ENCODE measurements at regions not wholly inside any gene's neighbourhood (a gene's known extent, or its start where the extent isn't known, plus 50 kb on each side); places are given as distances from the start of the nearest gene placed in this dataset.

DNA sequence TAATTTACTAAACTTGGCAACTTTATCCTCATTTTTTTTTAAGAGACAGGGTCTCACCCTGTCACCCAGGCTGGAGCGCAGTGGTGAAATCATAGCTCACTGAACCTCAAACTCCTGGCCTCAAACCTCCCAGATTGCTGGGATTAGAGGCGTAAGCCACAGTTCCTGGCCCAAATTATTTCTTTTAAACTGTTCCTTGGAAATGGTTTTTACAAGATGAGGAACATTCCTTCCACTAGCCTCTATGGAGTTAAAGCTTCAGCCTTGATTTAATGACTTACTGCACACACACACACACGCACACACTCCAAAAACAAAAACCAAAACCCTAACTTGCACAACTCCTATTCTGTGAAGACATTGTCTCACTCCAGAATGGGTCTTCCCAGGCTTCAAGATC, 77.2 kb upstream of the TARS1 start:
- TF ChIP-seq, protein P1, sequence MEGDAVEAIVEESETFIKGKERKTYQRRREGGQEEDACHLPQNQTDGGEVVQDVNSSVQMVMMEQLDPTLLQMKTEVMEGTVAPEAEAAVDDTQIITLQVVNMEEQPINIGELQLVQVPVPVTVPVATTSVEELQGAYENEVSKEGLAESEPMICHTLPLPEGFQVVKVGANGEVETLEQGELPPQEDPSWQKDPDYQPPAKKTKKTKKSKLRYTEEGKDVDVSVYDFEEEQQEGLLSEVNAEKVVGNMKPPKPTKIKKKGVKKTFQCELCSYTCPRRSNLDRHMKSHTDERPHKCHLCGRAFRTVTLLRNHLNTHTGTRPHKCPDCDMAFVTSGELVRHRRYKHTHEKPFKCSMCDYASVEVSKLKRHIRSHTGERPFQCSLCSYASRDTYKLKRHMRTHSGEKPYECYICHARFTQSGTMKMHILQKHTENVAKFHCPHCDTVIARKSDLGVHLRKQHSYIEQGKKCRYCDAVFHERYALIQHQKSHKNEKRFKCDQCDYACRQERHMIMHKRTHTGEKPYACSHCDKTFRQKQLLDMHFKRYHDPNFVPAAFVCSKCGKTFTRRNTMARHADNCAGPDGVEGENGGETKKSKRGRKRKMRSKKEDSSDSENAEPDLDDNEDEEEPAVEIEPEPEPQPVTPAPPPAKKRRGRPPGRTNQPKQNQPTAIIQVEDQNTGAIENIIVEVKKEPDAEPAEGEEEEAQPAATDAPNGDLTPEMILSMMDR (IDR thresholded peaks at IDR 0.05) = no peak
- peak in 2 of 4 donors; percentile 14 to 26 for TF ChIP-seq POLR2AphosphoS5 (IDR thresholded peaks at IDR 0.05)
